ENCODE measurements at regions not wholly inside any gene's neighbourhood (a gene's known extent, or its start where the extent isn't known, plus 50 kb on each side); places are given as distances from the start of the nearest gene placed in this dataset.
A peak's percentile ranks its signal among the peaks of the same experiment; 100 is the strongest.

GRCh38 chr1:108071601-108072000 is 106.6 kb upstream of the VAV3 start:
- Histone ChIP-seq H3K79me2 (ENCODE audit: low read length) (no peaks in the 10 kb centered on the region), H3K4me1 (ENCODE audit: low read length) (peaks cover 6% of the 10 kb centered on the region; the same call in 1 of the 2 replicates), H3K9ac (ENCODE audit: low read length) (no peak overlapping the region), H3K4me2 (ENCODE audit: low read depth, low read length, poor library complexity, severe bottlenecking) (no peak overlapping the region), H3K4me3 (ENCODE audit: low read length) (no peak overlapping the region), H3K9me3 (ENCODE audit: low read length) (no peaks in the 10 kb centered on the region), H3K9me2 (replicated peaks; ENCODE audit: insufficient read depth, low read length) (no peaks in the 10 kb centered on the region), H3K36me3 (ENCODE audit: insufficient read depth, low read length) (no peaks in the 10 kb centered on the region), H4K20me1 (ENCODE audit: insufficient read depth, low read depth, low read length) (no peaks in the 10 kb centered on the region), H3K27ac (ENCODE audit: low read length) (no peak overlapping the region), H3K27me3 (ENCODE audit: low read length) (0 out of 2 replicates have a peak, but pooled peaks cover 3% of the 10 kb centered on the region), H2AFZ (ENCODE audit: low read length) (no peak overlapping the region)
- no peak for DNase-seq

GRCh38 chr1:108070662-108071061 is 105.7 kb upstream of the VAV3 start:
- Histone ChIP-seq H3K9ac (ENCODE audit: low read length) (no peak overlapping the region), H3K9me2 (replicated peaks; ENCODE audit: insufficient read depth, low read length) (no peaks in the 10 kb centered on the region), H3K4me1 (ENCODE audit: low read length) (peaks cover 6% of the 10 kb centered on the region; the same call in 1 of the 2 replicates), H3K9me3 (ENCODE audit: low read length) (no peaks in the 10 kb centered on the region), H3K27ac (ENCODE audit: low read length) (no peak overlapping the region), H4K20me1 (ENCODE audit: insufficient read depth, low read depth, low read length) (no peaks in the 10 kb centered on the region), H3K4me3 (ENCODE audit: low read length) (no peak overlapping the region), H2AFZ (ENCODE audit: low read length) (no peak overlapping the region), H3K4me2 (ENCODE audit: low read depth, low read length, poor library complexity, severe bottlenecking) (no peak overlapping the region), H3K36me3 (ENCODE audit: insufficient read depth, low read length) (no peaks in the 10 kb centered on the region), H3K79me2 (ENCODE audit: low read length) (no peaks in the 10 kb centered on the region), H3K27me3 (ENCODE audit: low read length) (0 out of 2 replicates have a peak, but pooled peaks cover 3% of the 10 kb centered on the region)
- no peak for DNase-seq

GRCh38 chr1:108067884-108068540 is 103.0 kb upstream of the VAV3 start:
- H3K36me3 ChIP-seq (ENCODE audit: insufficient read depth, low read length): no peaks in the 10 kb centered on the region
- DNase-seq: peak; percentile 52

GRCh38 chr1:108066808-108067207 is 101.8 kb upstream of the VAV3 start:
- H3K9me2 ChIP-seq (replicated peaks; ENCODE audit: insufficient read depth, low read length): no peaks in the 10 kb centered on the region

More at GRCh38 chr1:108067884-108068540, 103.0 kb upstream of the VAV3 start:
- Histone ChIP-seq H3K79me2 (ENCODE audit: low read length) (no peaks in the 10 kb centered on the region), H3K9me2 (replicated peaks; ENCODE audit: insufficient read depth, low read length) (no peaks in the 10 kb centered on the region), H3K27me3 (ENCODE audit: low read length) (no peaks in the 10 kb centered on the region), H4K20me1 (ENCODE audit: insufficient read depth, low read depth, low read length) (no peaks in the 10 kb centered on the region), H2AFZ (ENCODE audit: low read length) (no peak overlapping the region), H3K9me3 (ENCODE audit: low read length) (no peaks in the 10 kb centered on the region), H3K4me3 (ENCODE audit: low read length) (no peak overlapping the region), H3K4me1 (ENCODE audit: low read length) (no peaks in the 10 kb centered on the region), H3K4me2 (ENCODE audit: low read depth, low read length, poor library complexity, severe bottlenecking) (no peak overlapping the region), H3K9ac (ENCODE audit: low read length) (no peak overlapping the region), H3K27ac (ENCODE audit: low read length) (no peak overlapping the region)

GRCh38 chr1:108064255-108064654 is 99.3 kb upstream of the VAV3 start:
- no peaks in the 10 kb centered on the region for H3K4me1 ChIP-seq (ENCODE audit: low read length)
- H3K36me3 ChIP-seq (ENCODE audit: insufficient read depth, low read length): no peaks in the 10 kb centered on the region
- H3K9me2 ChIP-seq (replicated peaks; ENCODE audit: insufficient read depth, low read length): no peaks in the 10 kb centered on the region
- H2AFZ ChIP-seq (ENCODE audit: low read length): no peak overlapping the region
- no peaks in the 10 kb centered on the region for H3K79me2 ChIP-seq (ENCODE audit: low read length)
- no peak for DNase-seq
- H3K9ac ChIP-seq (ENCODE audit: low read length): no peak overlapping the region
- no peak overlapping the region for H3K4me2 ChIP-seq (ENCODE audit: low read depth, low read length, poor library complexity, severe bottlenecking)
- no peaks in the 10 kb centered on the region for H4K20me1 ChIP-seq (ENCODE audit: insufficient read depth, low read depth, low read length)
- no peak overlapping the region for H3K27ac ChIP-seq (ENCODE audit: low read length)
- no peaks in the 10 kb centered on the region for H3K9me3 ChIP-seq (ENCODE audit: low read length)
- no peak overlapping the region for H3K4me3 ChIP-seq (ENCODE audit: low read length)
- H3K27me3 ChIP-seq (ENCODE audit: low read length): no peaks in the 10 kb centered on the region

More at GRCh38 chr1:108066808-108067207, 101.8 kb upstream of the VAV3 start:
- Histone ChIP-seq H4K20me1 (ENCODE audit: insufficient read depth, low read depth, low read length) (no peaks in the 10 kb centered on the region), H3K4me2 (ENCODE audit: low read depth, low read length, poor library complexity, severe bottlenecking) (no peak overlapping the region), H3K79me2 (ENCODE audit: low read length) (no peaks in the 10 kb centered on the region), H3K4me1 (ENCODE audit: low read length) (no peaks in the 10 kb centered on the region), H3K27ac (ENCODE audit: low read length) (no peak overlapping the region), H2AFZ (ENCODE audit: low read length) (no peak overlapping the region), H3K27me3 (ENCODE audit: low read length) (no peaks in the 10 kb centered on the region), H3K9ac (ENCODE audit: low read length) (no peak overlapping the region), H3K36me3 (ENCODE audit: insufficient read depth, low read length) (no peaks in the 10 kb centered on the region), H3K9me3 (ENCODE audit: low read length) (no peaks in the 10 kb centered on the region), H3K4me3 (ENCODE audit: low read length) (no peak overlapping the region)
- no peak for DNase-seq

GRCh38 chr1:108063703-108064102 is 98.7 kb upstream of the VAV3 start:
- Histone ChIP-seq H3K9ac (ENCODE audit: low read length) (no peak overlapping the region), H3K9me2 (replicated peaks; ENCODE audit: insufficient read depth, low read length) (no peaks in the 10 kb centered on the region), H4K20me1 (ENCODE audit: insufficient read depth, low read depth, low read length) (no peaks in the 10 kb centered on the region), H3K27me3 (ENCODE audit: low read length) (no peaks in the 10 kb centered on the region), H3K4me3 (ENCODE audit: low read length) (no peak overlapping the region), H3K36me3 (ENCODE audit: insufficient read depth, low read length) (no peaks in the 10 kb centered on the region), H3K27ac (ENCODE audit: low read length) (no peak overlapping the region), H3K9me3 (ENCODE audit: low read length) (no peaks in the 10 kb centered on the region), H2AFZ (ENCODE audit: low read length) (no peak overlapping the region), H3K4me1 (ENCODE audit: low read length) (no peaks in the 10 kb centered on the region), H3K79me2 (ENCODE audit: low read length) (no peaks in the 10 kb centered on the region), H3K4me2 (ENCODE audit: low read depth, low read length, poor library complexity, severe bottlenecking) (no peak overlapping the region)
- no peak for DNase-seq

- H3K9ac ChIP-seq (ENCODE audit: low read length): no peak overlapping the region
Measured at GRCh38 chr1:108059945-108060344, 95.0 kb upstream of the VAV3 start.

GRCh38 chr1:108057541-108057940 is 92.6 kb upstream of the VAV3 start:
- no peak overlapping the region for H3K9ac ChIP-seq (ENCODE audit: low read length)
- H3K36me3 ChIP-seq (ENCODE audit: insufficient read depth, low read length): no peaks in the 10 kb centered on the region
- no peak overlapping the region for H3K4me2 ChIP-seq (ENCODE audit: low read depth, low read length, poor library complexity, severe bottlenecking)
- H3K27ac ChIP-seq (ENCODE audit: low read length): no peak overlapping the region
- H3K9me3 ChIP-seq (ENCODE audit: low read length): no peaks in the 10 kb centered on the region
- H3K4me1 ChIP-seq (ENCODE audit: low read length): no peaks in the 10 kb centered on the region
- H3K9me2 ChIP-seq (replicated peaks; ENCODE audit: insufficient read depth, low read length): no peaks in the 10 kb centered on the region
- H3K4me3 ChIP-seq (ENCODE audit: low read length): no peak overlapping the region
- H2AFZ ChIP-seq (ENCODE audit: low read length): no peak overlapping the region
- no peaks in the 10 kb centered on the region for H3K79me2 ChIP-seq (ENCODE audit: low read length)
- H3K27me3 ChIP-seq (ENCODE audit: low read length): no peaks in the 10 kb centered on the region
- H4K20me1 ChIP-seq (ENCODE audit: insufficient read depth, low read depth, low read length): no peaks in the 10 kb centered on the region
- DNase-seq: no peak

More at GRCh38 chr1:108059945-108060344, 95.0 kb upstream of the VAV3 start:
- Histone ChIP-seq H3K4me2 (ENCODE audit: low read depth, low read length, poor library complexity, severe bottlenecking) (no peak overlapping the region), H3K36me3 (ENCODE audit: insufficient read depth, low read length) (no peaks in the 10 kb centered on the region), H4K20me1 (ENCODE audit: insufficient read depth, low read depth, low read length) (no peaks in the 10 kb centered on the region), H2AFZ (ENCODE audit: low read length) (no peak overlapping the region), H3K4me1 (ENCODE audit: low read length) (no peaks in the 10 kb centered on the region), H3K9me3 (ENCODE audit: low read length) (no peaks in the 10 kb centered on the region), H3K4me3 (ENCODE audit: low read length) (no peak overlapping the region), H3K79me2 (ENCODE audit: low read length) (no peaks in the 10 kb centered on the region), H3K27me3 (ENCODE audit: low read length) (no peaks in the 10 kb centered on the region), H3K9me2 (replicated peaks; ENCODE audit: insufficient read depth, low read length) (no peaks in the 10 kb centered on the region), H3K27ac (ENCODE audit: low read length) (no peak overlapping the region)
- no peak for DNase-seq
